ENCODE measurements at regions not wholly inside any gene's neighbourhood (a gene's known extent, or its start where the extent isn't known, plus 50 kb on each side); places are given as distances from the start of the nearest gene placed in this dataset.

- no peak for TF ChIP-seq CTCF (IDR thresholded peaks at IDR 0.05)
- TF ChIP-seq EZH2 (IDR thresholded peaks at IDR 0.05), result no peak
Observed at GRCh38 chr1:104932030-104932915, 1182.6 kb downstream of the AMY1C start.
